Endothelial cell of umbilical vein (primary cell): ENCODE measurements at regions not wholly inside any gene's neighbourhood (a gene's known extent, or its start where the extent isn't known, plus 50 kb on each side); places are given as distances from the start of the nearest gene placed in this dataset.
"Not testable (repeated sequence)": the region's sequence is repeated elsewhere in the genome, so short reads cannot be mapped to it uniquely, and the experiment has no call there.

Experiments used
- CTCF ChIP-seq, 2 donors: IDR thresholded peaks; 1 replicate in 1 of 2; 2 replicates in 1 of 2; pipeline ENCODE4 v1.5.1; 2011; ENCODE audit warnings: low read length in 2 of 2, mild to moderate bottlenecking in 2 of 2, moderate library complexity in 2 of 2, control low read depth in 1 of 2, inconsistent platforms in 1 of 2, low read depth in 1 of 2; ENCODE audit not compliant: insufficient read depth in 1 of 2; ENCODE audit errors: extremely low read depth in 1 of 2
- EZH2 ChIP-seq: IDR thresholded peaks from 2 replicates; pipeline ENCODE4 v1.6.1; 2012; ENCODE audit warnings: borderline replicate concordance, low read depth, mild to moderate bottlenecking, moderate library complexity, low read length, inconsistent platforms; ENCODE audit not compliant: severe bottlenecking
- POLR2A ChIP-seq: IDR thresholded peaks from 2 replicates; pipeline ENCODE4 v1.6.1; 2012; ENCODE audit warnings: low read depth, mild to moderate bottlenecking, control low read depth, low read length
- POLR2AphosphoS5 ChIP-seq: IDR thresholded peaks from 2 replicates; pipeline ENCODE4 v1.6.1; 2012; ENCODE audit warnings: low read depth, mild to moderate bottlenecking, control low read depth, low read length, moderate library complexity; ENCODE audit not compliant: insufficient read depth

DNA sequence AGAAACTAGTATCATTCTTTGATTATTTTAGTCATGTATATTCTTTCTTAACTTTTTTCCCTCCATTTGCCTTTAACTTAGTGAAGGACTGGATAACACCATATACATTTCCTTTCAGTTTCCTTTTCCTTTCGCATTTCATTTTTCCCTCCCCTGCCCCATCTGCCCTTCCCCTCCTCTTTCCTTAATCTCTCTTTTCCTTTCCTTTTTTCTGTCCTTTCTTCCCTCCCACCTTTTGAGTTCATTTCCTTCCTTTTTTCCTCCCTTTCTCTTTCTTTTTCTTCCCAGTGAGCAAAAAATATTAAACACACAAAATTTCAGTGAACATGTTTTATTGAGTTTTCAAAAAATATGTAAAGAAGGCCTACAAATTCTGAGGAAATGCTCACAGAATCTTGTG is 373.3 kb downstream of the SRGAP2C start:
- TF ChIP-seq POLR2A; CTCF (IDR thresholded peaks at IDR 0.05; ENCODE audit: extremely low read depth in 1 of 2, insufficient read depth in 1 of 2, low read depth in 1 of 2, low read length in 2 of 2); EZH2; POLR2AphosphoS5: not testable (repeated sequence)
